Gastroesophageal sphincter (tissue), 3 donors: ENCODE measurements at regions not wholly inside any gene's neighbourhood (a gene's known extent, or its start where the extent isn't known, plus 50 kb on each side); places are given as distances from the start of the nearest gene placed in this dataset.

Source experiments
- CTCF ChIP-seq, 4 experiments: fragments of 200-600 bp in 2 of 4; fragments of 450-650 bp in 2 of 4; sonication (generic) in 1 of 4; IDR thresholded peaks; one replicate each; pipeline ENCODE4 v1.5.1; 2017 to 2019; ENCODE audit warnings: antibody characterized with exemption in 4 of 4, mild to moderate bottlenecking in 2 of 4, moderate library complexity in 2 of 4
- POLR2A ChIP-seq, 2 donors: fragments of 450-650 bp; IDR thresholded peaks; one replicate each; pipeline ENCODE4 v1.6.1; 2017; ENCODE audit warnings: antibody characterized with exemption in 2 of 2, mild to moderate bottlenecking in 2 of 2, moderate library complexity in 1 of 2
- POLR2AphosphoS5 ChIP-seq: sonication (generic); formaldehyde crosslinking; IDR thresholded peaks from one replicate; pipeline ENCODE4 v1.6.1; 2017; ENCODE audit warnings: antibody characterized with exemption

- TF ChIP-seq POLR2AphosphoS5 (no peak), POLR2A (IDR thresholded peaks at IDR 0.05) (no peak), CTCF (IDR thresholded peaks at IDR 0.05) (no peak)
These were observed 77.5 kb upstream of the ASB18 start for GRCh38 chr2:236341721-236342120.
